HL-60 (cell line): ENCODE measurements at regions not wholly inside any gene's neighbourhood (a gene's known extent, or its start where the extent isn't known, plus 50 kb on each side); places are given as distances from the start of the nearest gene placed in this dataset.
"Not testable (repeated sequence)": the region's sequence is repeated elsewhere in the genome, so short reads cannot be mapped to it uniquely, and the experiment has no call there.

Experiments
- CTCF ChIP-seq: IDR thresholded peaks from one replicate; pipeline ENCODE4 v1.5.1; 2011; ENCODE audit warnings: low read length, control low read depth, inconsistent platforms; ENCODE audit not compliant: insufficient read depth
- POLR2AphosphoS5 ChIP-seq: IDR thresholded peaks from 2 replicates; pipeline ENCODE4 v1.6.1; 2012; ENCODE audit warnings: low read depth

- not testable (repeated sequence) for TF ChIP-seq CTCF, POLR2AphosphoS5
Measured at GRCh38 chr15:79782307-79782706, 114.5 kb downstream of the MTHFS start.
